ENCODE measurements at regions not wholly inside any gene's neighbourhood (a gene's known extent, or its start where the extent isn't known, plus 50 kb on each side); places are given as distances from the start of the nearest gene placed in this dataset.
"Not testable (repeated sequence)": the region's sequence is repeated elsewhere in the genome, so short reads cannot be mapped to it uniquely, and the experiment has no call there.

DNA sequence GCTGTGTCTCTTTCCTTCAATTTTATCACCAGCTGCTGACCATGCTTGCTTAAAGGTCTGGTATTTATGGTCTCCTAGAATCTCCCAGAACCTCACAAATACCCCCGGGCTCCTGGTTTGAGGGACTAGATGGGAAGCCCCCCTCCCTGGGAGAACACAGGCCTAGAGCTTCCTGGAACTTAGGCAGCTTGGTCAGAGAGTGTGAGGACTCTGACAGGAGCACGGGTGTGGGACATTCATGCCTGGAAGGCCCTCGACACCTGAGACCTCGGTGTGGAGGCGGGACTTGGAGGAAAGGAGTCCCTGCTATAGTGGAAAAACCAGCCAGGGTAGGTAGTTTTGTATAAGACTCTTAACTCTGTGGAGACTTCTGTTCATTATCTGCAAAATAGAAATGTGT is 211.5 kb upstream of the PLGLB2 start:
- TF ChIP-seq, protein P1, sequence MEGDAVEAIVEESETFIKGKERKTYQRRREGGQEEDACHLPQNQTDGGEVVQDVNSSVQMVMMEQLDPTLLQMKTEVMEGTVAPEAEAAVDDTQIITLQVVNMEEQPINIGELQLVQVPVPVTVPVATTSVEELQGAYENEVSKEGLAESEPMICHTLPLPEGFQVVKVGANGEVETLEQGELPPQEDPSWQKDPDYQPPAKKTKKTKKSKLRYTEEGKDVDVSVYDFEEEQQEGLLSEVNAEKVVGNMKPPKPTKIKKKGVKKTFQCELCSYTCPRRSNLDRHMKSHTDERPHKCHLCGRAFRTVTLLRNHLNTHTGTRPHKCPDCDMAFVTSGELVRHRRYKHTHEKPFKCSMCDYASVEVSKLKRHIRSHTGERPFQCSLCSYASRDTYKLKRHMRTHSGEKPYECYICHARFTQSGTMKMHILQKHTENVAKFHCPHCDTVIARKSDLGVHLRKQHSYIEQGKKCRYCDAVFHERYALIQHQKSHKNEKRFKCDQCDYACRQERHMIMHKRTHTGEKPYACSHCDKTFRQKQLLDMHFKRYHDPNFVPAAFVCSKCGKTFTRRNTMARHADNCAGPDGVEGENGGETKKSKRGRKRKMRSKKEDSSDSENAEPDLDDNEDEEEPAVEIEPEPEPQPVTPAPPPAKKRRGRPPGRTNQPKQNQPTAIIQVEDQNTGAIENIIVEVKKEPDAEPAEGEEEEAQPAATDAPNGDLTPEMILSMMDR (IDR thresholded peaks at IDR 0.05; ENCODE audit: low read length): not testable (repeated sequence)
- not testable (repeated sequence) for TF ChIP-seq EZH2phosphoT487 (IDR thresholded peaks at IDR 0.05; ENCODE audit: low read length)

Measured in MM.1S (cell line).